ENCODE measurements at regions not wholly inside any gene's neighbourhood (a gene's known extent, or its start where the extent isn't known, plus 50 kb on each side); places are given as distances from the start of the nearest gene placed in this dataset.

DNA sequence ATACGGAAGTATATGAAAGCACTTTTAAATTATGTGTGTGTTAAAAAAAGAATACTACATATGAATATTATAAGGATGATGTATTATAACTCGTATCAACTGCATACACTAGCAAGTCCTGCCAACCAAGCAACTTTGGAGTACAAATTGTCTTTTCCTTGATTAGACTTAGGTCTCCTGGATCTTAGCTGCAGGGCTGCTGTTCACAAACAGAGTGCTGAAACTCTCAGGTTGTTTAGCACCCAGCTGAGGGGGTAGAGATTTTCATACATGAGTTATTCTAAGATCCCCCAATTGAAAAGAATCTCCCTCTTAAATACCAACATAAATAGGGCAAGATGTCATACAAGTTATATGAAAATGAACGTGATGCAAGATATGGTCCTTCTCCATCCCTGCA, 149.8 kb upstream of the TNC start:
- Histone ChIP-seq H2AFZ (ENCODE audit: control insufficient read depth, low read length) (no peak overlapping the region), H3K27me3 (ENCODE audit: control insufficient read depth, extremely low read depth, insufficient read depth, low read length) (no peaks in the 10 kb centered on the region), H3K27ac (ENCODE audit: control insufficient read depth, insufficient read depth, low read length) (no peak overlapping the region), H3K9me3 (ENCODE audit: control insufficient read depth, low read depth, low read length) (no peaks in the 10 kb centered on the region), H3K4me2 (ENCODE audit: control insufficient read depth, extremely low read depth, insufficient read depth, low read depth, low read length) (no peak overlapping the region), H4K20me1 (ENCODE audit: control insufficient read depth, extremely low read depth, insufficient read depth, low read length) (no peaks in the 10 kb centered on the region), H3K4me1 (ENCODE audit: control insufficient read depth, extremely low read depth, insufficient read depth, low read length) (peaks cover 18% of the 10 kb centered on the region), H3K36me3 (ENCODE audit: control insufficient read depth in 2 of 2, extremely low read depth in 1 of 2, insufficient read depth in 2 of 2, low read length in 2 of 2) (no peaks in the 10 kb centered on the region), H3K79me2 (ENCODE audit: control insufficient read depth, insufficient read depth, low read length) (no peaks in the 10 kb centered on the region), H3K9ac (ENCODE audit: control insufficient read depth, extremely low read depth, insufficient read depth, low read length) (no peak overlapping the region), H3K4me3 (ENCODE audit: control insufficient read depth in 2 of 3, extremely low read depth in 1 of 3, insufficient read depth in 2 of 3, low read depth in 1 of 3, low read length in 3 of 3) (no peak overlapping the region), H3K9me1 (ENCODE audit: control insufficient read depth, extremely low read depth, insufficient read depth, low read length) (no peaks in the 10 kb centered on the region)
- FAIRE-seq: peak; percentile 52
- no peak for DNase-seq (ENCODE audit: low read depth, low spot score)
- no peak for TF ChIP-seq EZH2 (IDR thresholded peaks at IDR 0.05; ENCODE audit: low read length)
- no peak for TF ChIP-seq CTCF (optimal IDR thresholded peaks at IDR 0.05 in 1 of 3, IDR thresholded peaks at IDR 0.05 in 1 of 3, conservative IDR thresholded peaks at IDR 0.05 in 1 of 3; ENCODE audit: extremely low read depth in 1 of 3, insufficient read depth in 2 of 3, low read length in 3 of 3)
- dilution Hi-C loops (cut with MboI; ENCODE audit: extremely low pct_ligation_motif_present, low sequenced_read_pairs): no loop called here

- H2AFZ ChIP-seq (ENCODE audit: control insufficient read depth, low read length): no peak overlapping the region
- FAIRE-seq (peak; percentile 76), DNase-seq (ENCODE audit: low read depth, low spot score) (no peak)
- H3K9me3 ChIP-seq (ENCODE audit: control insufficient read depth, low read depth, low read length): no peaks in the 10 kb centered on the region
- no peaks in the 10 kb centered on the region for H3K79me2 ChIP-seq (ENCODE audit: control insufficient read depth, insufficient read depth, low read length)
- no peaks in the 10 kb centered on the region for H4K20me1 ChIP-seq (ENCODE audit: control insufficient read depth, extremely low read depth, insufficient read depth, low read length)
- no peak overlapping the region for H3K27ac ChIP-seq (ENCODE audit: control insufficient read depth, insufficient read depth, low read length)
- no peak overlapping the region for H3K4me3 ChIP-seq (ENCODE audit: control insufficient read depth in 2 of 3, extremely low read depth in 1 of 3, insufficient read depth in 2 of 3, low read depth in 1 of 3, low read length in 3 of 3)
- TF ChIP-seq EZH2 (IDR thresholded peaks at IDR 0.05; ENCODE audit: low read length): no peak
- H3K4me1 ChIP-seq (ENCODE audit: control insufficient read depth, extremely low read depth, insufficient read depth, low read length): peaks cover 16% of the 10 kb centered on the region
- H3K9ac ChIP-seq (ENCODE audit: control insufficient read depth, extremely low read depth, insufficient read depth, low read length): no peak overlapping the region
- H3K27me3 ChIP-seq (ENCODE audit: control insufficient read depth, extremely low read depth, insufficient read depth, low read length): no peaks in the 10 kb centered on the region
- dilution Hi-C loops (cut with MboI; ENCODE audit: extremely low pct_ligation_motif_present, low sequenced_read_pairs): no loop called here
- no peaks in the 10 kb centered on the region for H3K36me3 ChIP-seq (ENCODE audit: control insufficient read depth in 2 of 2, extremely low read depth in 1 of 2, insufficient read depth in 2 of 2, low read length in 2 of 2)
- peak overlapping the region; percentile 37 for H3K4me2 ChIP-seq (ENCODE audit: control insufficient read depth, extremely low read depth, insufficient read depth, low read depth, low read length)
- H3K9me1 ChIP-seq (ENCODE audit: control insufficient read depth, extremely low read depth, insufficient read depth, low read length): no peaks in the 10 kb centered on the region
Measured at GRCh38 chr9:115275753-115276152, 157.8 kb upstream of the TNC start.

DNA sequence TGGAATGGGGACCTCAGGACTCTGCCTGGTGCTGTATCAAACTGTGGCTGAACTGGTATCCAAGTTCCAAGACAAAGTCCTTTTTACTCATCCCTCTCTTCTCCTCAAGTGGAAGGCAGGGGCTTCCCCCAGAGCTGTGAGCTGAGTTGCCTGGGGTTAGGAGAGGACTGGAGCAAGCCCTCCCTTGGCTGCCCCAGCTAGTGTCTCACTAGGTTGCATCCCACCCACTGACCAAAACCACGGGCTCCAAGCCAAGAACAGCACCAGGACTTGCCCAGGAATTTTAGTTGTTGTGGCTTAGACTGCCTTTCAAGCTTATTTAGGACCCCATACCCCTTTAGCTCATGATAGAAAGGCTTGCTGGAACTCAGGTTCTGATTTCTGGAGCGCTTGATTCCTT, 158.7 kb upstream of the TNC start:
- no peak overlapping the region for H2AFZ ChIP-seq (ENCODE audit: control insufficient read depth, low read length)
- H3K4me2 ChIP-seq (ENCODE audit: control insufficient read depth, extremely low read depth, insufficient read depth, low read depth, low read length): no peak overlapping the region
- no peaks in the 10 kb centered on the region for H3K79me2 ChIP-seq (ENCODE audit: control insufficient read depth, insufficient read depth, low read length)
- no peaks in the 10 kb centered on the region for H3K9me1 ChIP-seq (ENCODE audit: control insufficient read depth, extremely low read depth, insufficient read depth, low read length)
- no peak overlapping the region for H3K9ac ChIP-seq (ENCODE audit: control insufficient read depth, extremely low read depth, insufficient read depth, low read length)
- peaks cover 16% of the 10 kb centered on the region for H3K4me1 ChIP-seq (ENCODE audit: control insufficient read depth, extremely low read depth, insufficient read depth, low read length)
- dilution Hi-C loops (cut with MboI; ENCODE audit: extremely low pct_ligation_motif_present, low sequenced_read_pairs): no loop called here
- DNase-seq (ENCODE audit: low read depth, low spot score) (no peak), FAIRE-seq (no peak)
- TF ChIP-seq CTCF (optimal IDR thresholded peaks at IDR 0.05 in 1 of 3, IDR thresholded peaks at IDR 0.05 in 1 of 3, conservative IDR thresholded peaks at IDR 0.05 in 1 of 3; ENCODE audit: extremely low read depth in 1 of 3, insufficient read depth in 2 of 3, low read length in 3 of 3) (no peak), EZH2 (IDR thresholded peaks at IDR 0.05; ENCODE audit: low read length) (no peak)
- H3K36me3 ChIP-seq (ENCODE audit: control insufficient read depth in 2 of 2, extremely low read depth in 1 of 2, insufficient read depth in 2 of 2, low read length in 2 of 2): no peaks in the 10 kb centered on the region
- no peak overlapping the region for H3K4me3 ChIP-seq (ENCODE audit: control insufficient read depth in 2 of 3, extremely low read depth in 1 of 3, insufficient read depth in 2 of 3, low read depth in 1 of 3, low read length in 3 of 3)
- no peaks in the 10 kb centered on the region for H3K9me3 ChIP-seq (ENCODE audit: control insufficient read depth, low read depth, low read length)
- no peaks in the 10 kb centered on the region for H3K27me3 ChIP-seq (ENCODE audit: control insufficient read depth, extremely low read depth, insufficient read depth, low read length)
- H4K20me1 ChIP-seq (ENCODE audit: control insufficient read depth, extremely low read depth, insufficient read depth, low read length): no peaks in the 10 kb centered on the region
- H3K27ac ChIP-seq (ENCODE audit: control insufficient read depth, insufficient read depth, low read length): no peak overlapping the region
